IPS-NIHi11 (cell line): ENCODE measurements at regions not wholly inside any gene's neighbourhood (a gene's known extent, or its start where the extent isn't known, plus 50 kb on each side); places are given as distances from the start of the nearest gene placed in this dataset.

Experiments
- DNase-seq: peaks from one replicate; pipeline ENCODE4 v3.0.0; 2012; ENCODE audit warnings: mixed read lengths, low spot score

GRCh38 chr5:38643616-38644015 lies 87.2 kb upstream of the LIFR start:
- no peak for DNase-seq

- DNase-seq: no peak
Measured at GRCh38 chr5:38645508-38645907, 89.1 kb upstream of the LIFR start.

- DNase-seq: no peak
Measured at GRCh38 chr5:38648703-38649291, 92.4 kb upstream of the LIFR start.

- peak; percentile 28 for DNase-seq
Measured at GRCh38 chr5:38650540-38650939, 94.1 kb upstream of the LIFR start.

GRCh38 chr5:38650946-38651345 lies 94.5 kb upstream of the LIFR start:
- no peak for DNase-seq

- no peak for DNase-seq
Measured at GRCh38 chr5:38651806-38652205, 95.4 kb upstream of the LIFR start.

- no peak for DNase-seq
Measured at GRCh38 chr5:38653389-38653788, 96.9 kb upstream of the LIFR start.

GRCh38 chr5:38655691-38656090 lies 99.2 kb upstream of the LIFR start:
- DNase-seq: no peak

GRCh38 chr5:38656568-38656967 lies 100.1 kb upstream of the LIFR start:
- no peak for DNase-seq

GRCh38 chr5:38657020-38657419 lies 100.6 kb upstream of the LIFR start:
- no peak for DNase-seq

- DNase-seq: peak; percentile 53
Measured at GRCh38 chr5:38660194-38660668, 103.8 kb upstream of the LIFR start.

- no peak for DNase-seq
Measured at GRCh38 chr5:38662090-38662489, 105.6 kb upstream of the LIFR start.

- no peak for DNase-seq
Measured at GRCh38 chr5:38663249-38663648, 106.8 kb upstream of the LIFR start.

GRCh38 chr5:38666668-38667498 lies 110.4 kb upstream of the LIFR start:
- DNase-seq: peak; percentile 53

GRCh38 chr5:38667499-38667776 lies 111.0 kb upstream of the LIFR start:
- no peak for DNase-seq

- no peak for DNase-seq
Measured at GRCh38 chr5:38669361-38669880, 113.0 kb upstream of the LIFR start.

- DNase-seq: no peak
Measured at GRCh38 chr5:38670066-38670465, 113.6 kb upstream of the LIFR start.

- no peak for DNase-seq
Measured at GRCh38 chr5:38670878-38671277, 114.4 kb upstream of the LIFR start.

- no peak for DNase-seq
Measured at GRCh38 chr5:38672059-38672788, 115.8 kb upstream of the LIFR start.

GRCh38 chr5:38673671-38674071 lies 117.2 kb upstream of the LIFR start:
- DNase-seq: no peak

GRCh38 chr5:38675443-38675842 lies 119.0 kb upstream of the LIFR start:
- no peak for DNase-seq

- DNase-seq: no peak
Measured at GRCh38 chr5:38677636-38678035, 121.2 kb upstream of the LIFR start.

GRCh38 chr5:38678076-38678475 lies 121.6 kb upstream of the LIFR start:
- no peak for DNase-seq
